H1 (cell line): ENCODE measurements at regions not wholly inside any gene's neighbourhood (a gene's known extent, or its start where the extent isn't known, plus 50 kb on each side); places are given as distances from the start of the nearest gene placed in this dataset.

Source experiments
- CBX8 ChIP-seq: fragments of 300-800, 300-1000 bp; sonication (generic); IDR thresholded peaks from 2 replicates; pipeline ENCODE4 v1.7.1; 2016; ENCODE audit warnings: low read depth, low read length, borderline replicate concordance
- CTCF ChIP-seq, 3 experiments: IDR thresholded peaks; 1 replicate in 2 of 3; 2 replicates in 1 of 3; pipeline versions ENCODE4 v1.5.1 to v1.6.1; 2011; ENCODE audit warnings: low read length in 3 of 3, mild to moderate bottlenecking in 3 of 3, inconsistent platforms in 2 of 3, low read depth in 1 of 3, moderate library complexity in 1 of 3; ENCODE audit not compliant: insufficient read depth in 1 of 3; ENCODE audit errors: control extremely low read depth in 1 of 3
- E2F6 ChIP-seq: IDR thresholded peaks from 2 replicates; pipeline ENCODE4 v1.6.1; 2012; ENCODE audit warnings: inconsistent platforms
- HDAC2 ChIP-seq, 2 experiments: fragments of 300-600 bp in 1 of 2; sonication (generic) in 1 of 2; IDR thresholded peaks; 2 replicates each; pipeline ENCODE4 v1.6.1; 2011 to 2012; ENCODE audit warnings: low read depth in 2 of 2, low read length in 2 of 2, mild to moderate bottlenecking in 2 of 2, moderate library complexity in 2 of 2, borderline replicate concordance in 1 of 2, inconsistent platforms in 1 of 2
- POLR2A ChIP-seq, 2 experiments: IDR thresholded peaks; 1 replicate in 1 of 2; 2 replicates in 1 of 2; pipeline ENCODE4 v1.6.1; 2011; ENCODE audit warnings: low read depth in 2 of 2, low read length in 2 of 2, mild to moderate bottlenecking in 2 of 2; ENCODE audit errors: control extremely low read depth in 1 of 2

GRCh38 chr4:161206528-161207080 is 957.2 kb downstream of the FSTL5 start:
- TF ChIP-seq CTCF (IDR thresholded peaks at IDR 0.05; ENCODE audit: control extremely low read depth in 1 of 3, insufficient read depth in 1 of 3, low read depth in 1 of 3, low read length in 3 of 3): no peak
- no peak for TF ChIP-seq POLR2A (IDR thresholded peaks at IDR 0.05; ENCODE audit: control extremely low read depth in 1 of 2, low read depth in 2 of 2, low read length in 2 of 2)
- TF ChIP-seq E2F6: no peak
- TF ChIP-seq HDAC2 (IDR thresholded peaks at IDR 0.05; ENCODE audit: borderline replicate concordance in 1 of 2, low read depth in 2 of 2, low read length in 2 of 2): no peak
- no peak for TF ChIP-seq CBX8
